ENCODE measurements at regions not wholly inside any gene's neighbourhood (a gene's known extent, or its start where the extent isn't known, plus 50 kb on each side); places are given as distances from the start of the nearest gene placed in this dataset.
"Not testable (repeated sequence)": the region's sequence is repeated elsewhere in the genome, so short reads cannot be mapped to it uniquely, and the experiment has no call there.

GRCh38 chr18:30675493-30675892 lies 367.0 kb downstream of the DSC3 start:
- TF ChIP-seq CTCF (conservative IDR thresholded peaks at IDR 0.05) (no peak), ZFX (IDR thresholded peaks at IDR 0.05) (no peak)
- H3K27ac ChIP-seq = no peak overlapping the region

GRCh38 chr18:30675072-30675471 lies 367.5 kb downstream of the DSC3 start:
- TF ChIP-seq ZFX (IDR thresholded peaks at IDR 0.05) (no peak), CTCF (conservative IDR thresholded peaks at IDR 0.05) (no peak)
- no peak overlapping the region for H3K27ac ChIP-seq

GRCh38 chr18:30674596-30674995 lies 367.9 kb downstream of the DSC3 start:
- TF ChIP-seq ZFX (IDR thresholded peaks at IDR 0.05) (no peak), CTCF (conservative IDR thresholded peaks at IDR 0.05) (no peak)
- no peak overlapping the region for H3K27ac ChIP-seq

GRCh38 chr18:30672439-30672838 lies 370.1 kb downstream of the DSC3 start:
- not testable (repeated sequence) for H3K27ac ChIP-seq

GRCh38 chr18:30658306-30658705 lies 384.2 kb downstream of the DSC3 start:
- no peak for TF ChIP-seq CTCF (conservative IDR thresholded peaks at IDR 0.05)
- TF ChIP-seq ZFX (IDR thresholded peaks at IDR 0.05) = no peak
- H3K27ac ChIP-seq = no peak overlapping the region

- H3K27ac ChIP-seq = no peak overlapping the region
- TF ChIP-seq ZFX (IDR thresholded peaks at IDR 0.05) (no peak), CTCF (conservative IDR thresholded peaks at IDR 0.05) (no peak)
Measured at GRCh38 chr18:30652387-30652786, 390.2 kb downstream of the DSC3 start.

GRCh38 chr18:30650499-30650898 lies 392.0 kb downstream of the DSC3 start:
- TF ChIP-seq ZFX (IDR thresholded peaks at IDR 0.05) (no peak), CTCF (conservative IDR thresholded peaks at IDR 0.05) (no peak)
- no peak overlapping the region for H3K27ac ChIP-seq

- TF ChIP-seq ZFX (IDR thresholded peaks at IDR 0.05) (no peak), CTCF (conservative IDR thresholded peaks at IDR 0.05) (no peak)
- no peak overlapping the region for H3K27ac ChIP-seq
Measured at GRCh38 chr18:30644158-30644557, 398.4 kb downstream of the DSC3 start.
